PC-3 (cell line): ENCODE measurements at regions not wholly inside any gene's neighbourhood (a gene's known extent, or its start where the extent isn't known, plus 50 kb on each side); places are given as distances from the start of the nearest gene placed in this dataset.

Experiments
- CTCF ChIP-seq: fragments of 300-600 bp; sonication (generic); conservative IDR thresholded peaks from 2 replicates; pipeline ENCODE4 v1.5.1; 2017; ENCODE audit warnings: antibody characterized with exemption, low read depth, mild to moderate bottlenecking, low read length
- EZH2 ChIP-seq: fragments of 300-600 bp; sonication (generic); IDR thresholded peaks from one replicate; pipeline ENCODE4 v1.6.1; 2017; ENCODE audit warnings: antibody characterized with exemption, mild to moderate bottlenecking, low read length; ENCODE audit not compliant: unreplicated experiment

- TF ChIP-seq CTCF (no peak), EZH2 (no peak)
Measured at GRCh38 chr9:17065062-17065461, 69.8 kb upstream of the CNTLN start.
